ENCODE measurements at regions not wholly inside any gene's neighbourhood (a gene's known extent, or its start where the extent isn't known, plus 50 kb on each side); places are given as distances from the start of the nearest gene placed in this dataset.

DNA sequence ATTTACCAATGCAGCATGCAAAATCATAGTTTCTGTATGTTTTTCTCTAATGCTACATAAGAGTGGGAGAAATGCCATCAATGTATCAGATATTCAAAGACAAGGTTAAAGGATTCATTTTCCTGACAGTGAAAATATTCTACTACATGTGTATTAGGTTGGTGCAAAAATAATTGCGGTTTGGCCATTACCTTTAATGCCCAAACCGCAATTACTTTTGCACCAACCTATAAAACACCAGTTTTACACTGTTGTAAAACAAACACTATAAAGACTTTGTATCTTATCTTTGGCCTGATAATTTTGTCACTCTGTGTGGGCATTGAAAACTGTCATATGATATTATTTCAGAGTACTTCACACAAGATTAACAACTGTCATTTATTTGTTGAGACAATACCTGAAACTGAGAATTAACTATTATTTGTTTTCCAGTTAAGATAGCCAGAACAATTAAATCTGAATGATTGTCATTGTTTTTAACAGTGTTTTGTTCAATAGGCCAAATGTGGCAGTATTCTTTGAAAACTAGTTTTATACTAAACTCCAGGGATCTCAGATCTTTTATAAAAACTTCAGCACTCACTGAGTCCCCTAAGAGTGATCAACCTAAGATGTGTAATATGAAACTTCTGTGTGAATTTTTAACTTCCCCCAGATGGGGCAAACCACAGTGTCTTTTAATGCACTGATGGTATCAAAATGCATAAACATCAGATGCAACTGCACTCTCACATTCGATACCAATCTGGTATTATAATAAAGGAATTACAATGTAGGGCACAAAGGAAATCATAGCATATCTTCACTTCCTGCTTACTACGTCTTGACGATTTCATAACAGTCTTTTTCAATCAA, 53.8 kb upstream of the FBN2 start:
- no peak for DNase-seq

DNA sequence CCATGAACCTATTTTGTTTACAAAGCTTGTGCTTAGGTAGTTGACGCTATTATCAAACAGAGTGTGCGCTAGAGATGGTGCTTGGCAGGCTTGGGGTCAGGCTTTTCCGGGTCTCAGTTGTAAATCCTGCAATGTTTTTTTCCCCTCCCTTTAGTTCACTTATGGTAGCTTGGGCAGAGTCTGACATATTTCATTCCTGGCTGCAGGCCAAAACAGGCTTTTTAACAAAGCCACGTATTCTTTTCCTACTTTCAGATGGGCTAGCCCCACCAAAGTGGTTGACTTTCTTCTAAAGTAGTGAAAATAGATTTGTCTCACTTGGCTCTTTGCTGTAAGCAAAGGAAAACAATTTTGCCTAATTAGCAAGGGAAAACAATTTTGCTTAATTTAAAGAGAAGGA, 58.0 kb upstream of the FBN2 start:
- DNase-seq = no peak

DNA sequence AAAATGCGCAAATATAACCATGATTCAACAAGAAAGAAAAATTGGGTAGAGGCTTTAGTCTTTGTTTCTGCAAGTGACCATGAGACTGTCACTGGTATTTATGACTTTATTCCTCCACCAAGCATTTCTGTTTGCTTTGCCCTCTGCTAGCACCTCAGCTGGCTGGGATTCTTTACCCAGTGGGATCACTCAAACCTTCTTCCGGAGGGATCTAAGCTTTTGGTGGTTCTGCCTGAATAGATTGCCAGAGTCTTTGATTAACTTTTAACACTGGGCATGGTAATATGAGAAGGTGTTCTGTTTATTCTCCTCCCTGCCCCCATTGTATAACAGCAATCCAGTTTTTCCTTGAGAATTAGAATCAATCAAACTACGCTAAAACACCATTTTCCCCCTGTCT, 59.1 kb upstream of the FBN2 start:
- no peak for DNase-seq

DNA sequence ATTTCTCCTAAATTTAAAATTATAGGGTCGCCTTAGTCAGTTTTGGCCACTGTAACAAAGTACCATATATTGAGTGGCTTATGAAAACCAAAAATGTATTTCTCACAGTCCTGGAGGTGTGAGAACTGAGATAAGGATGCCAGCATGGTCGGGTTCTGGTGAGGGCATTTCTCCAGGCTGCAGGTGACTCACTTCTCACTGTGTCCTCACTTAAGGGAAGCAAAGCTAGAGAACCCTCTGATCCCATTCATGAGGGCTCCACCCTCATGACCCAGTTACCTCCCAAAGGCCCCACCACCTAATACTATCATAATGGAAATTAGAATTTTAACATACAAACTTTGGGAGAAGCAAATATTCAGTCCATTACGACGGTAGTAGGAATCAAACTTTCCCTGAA, 75.1 kb upstream of the FBN2 start:
- no peak for DNase-seq

DNA sequence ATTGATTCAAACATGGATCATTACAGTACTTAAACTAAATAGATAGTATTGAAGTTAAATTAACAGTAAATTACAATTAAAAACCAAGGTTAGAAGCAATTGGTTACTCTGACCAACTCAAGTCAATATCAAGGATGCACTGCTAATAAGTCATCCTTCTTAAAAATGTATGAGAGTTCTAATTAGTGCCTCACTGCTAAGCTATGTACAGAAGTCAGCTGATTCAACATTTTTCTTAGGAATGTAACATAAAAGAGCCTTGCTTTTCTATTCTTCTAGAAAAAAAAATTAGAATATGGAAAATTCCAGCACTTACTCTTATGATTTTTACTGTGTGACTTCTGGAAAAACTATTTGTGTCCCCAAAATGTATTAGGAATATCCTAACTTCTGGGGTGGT, 75.7 kb upstream of the FBN2 start:
- no peak for DNase-seq

DNA sequence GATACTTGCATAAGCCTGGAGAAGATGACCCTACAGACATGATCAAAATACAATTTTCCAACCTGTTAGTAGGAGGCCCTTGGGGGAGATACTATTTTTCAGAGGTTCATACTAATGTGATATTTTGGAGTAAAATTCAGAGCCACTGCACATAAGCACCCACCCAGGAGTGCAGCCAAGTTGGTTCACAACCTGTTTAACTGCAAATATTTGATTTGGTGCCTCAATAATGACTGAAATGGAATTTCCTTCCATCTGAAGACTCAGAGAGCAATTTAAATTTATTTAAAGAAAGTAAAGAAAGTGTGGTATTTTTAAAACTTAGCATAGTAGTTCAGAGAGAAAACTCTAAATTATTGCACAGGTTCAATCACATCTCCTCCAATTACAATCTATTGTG, 77.5 kb upstream of the FBN2 start:
- no peak for DNase-seq

DNA sequence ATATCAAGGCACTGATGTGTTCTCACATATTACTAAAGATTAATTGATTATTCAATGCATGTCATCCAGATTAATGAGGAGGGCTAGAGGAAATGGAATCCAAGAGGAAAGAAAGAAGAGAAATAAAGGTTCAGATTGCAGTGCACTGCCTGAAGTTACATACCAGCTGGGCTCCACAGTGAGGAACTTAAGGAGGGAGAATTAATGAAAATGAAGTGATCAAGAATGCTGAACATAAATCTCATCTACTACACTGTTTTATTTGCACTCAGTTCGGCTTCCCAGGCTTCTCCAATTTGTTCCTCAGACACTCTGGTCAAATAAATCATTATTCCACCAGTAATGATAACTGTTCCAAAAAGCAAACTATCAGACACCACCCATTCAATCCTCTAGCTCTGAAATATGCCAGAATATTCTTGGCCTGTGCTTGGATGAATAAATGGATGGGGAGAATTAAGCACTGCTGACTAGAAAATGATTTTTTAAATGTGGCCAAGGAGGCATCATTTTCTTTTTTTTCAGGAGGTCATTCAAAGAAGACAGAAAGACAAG, 88.6 kb upstream of the FBN2 start:
- DNase-seq = no peak

DNA sequence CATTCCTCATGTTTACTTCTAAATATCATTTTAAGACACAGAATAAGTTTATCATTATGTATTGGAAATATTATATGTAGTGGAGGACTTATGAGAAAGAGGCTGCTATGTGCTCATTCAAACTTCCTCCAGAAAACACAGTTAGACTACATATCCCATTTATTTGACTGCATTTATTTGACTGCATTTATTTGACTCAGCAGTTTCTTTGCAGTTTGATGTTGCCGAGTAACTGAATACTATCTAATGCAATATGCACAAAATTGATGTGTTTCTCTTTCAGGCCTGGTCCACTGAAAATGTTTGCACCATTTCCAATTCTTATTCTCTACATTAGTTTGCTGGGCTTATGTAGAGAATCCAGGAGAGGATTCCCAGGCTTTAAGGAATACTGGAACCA, 89.9 kb upstream of the FBN2 start:
- no peak for DNase-seq

DNA sequence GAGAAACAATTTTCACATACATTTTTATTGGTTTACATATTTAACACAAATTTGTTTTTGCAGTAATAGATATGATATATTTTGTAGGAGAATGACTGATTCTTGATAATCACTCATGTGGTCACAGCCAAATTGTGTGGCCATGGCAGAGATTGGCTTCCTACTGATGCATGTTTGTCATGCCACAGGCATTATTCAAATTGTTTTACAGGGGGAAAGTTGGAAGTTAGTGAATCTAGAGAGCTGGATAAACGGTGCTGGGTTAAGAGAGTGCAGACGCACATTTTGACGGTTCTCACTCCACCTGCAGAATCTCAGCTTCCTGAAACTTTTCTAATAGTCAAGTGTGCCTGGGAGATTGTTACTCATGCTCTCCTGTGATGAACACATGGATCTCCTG, 91.1 kb upstream of the FBN2 start:
- DNase-seq = no peak

DNA sequence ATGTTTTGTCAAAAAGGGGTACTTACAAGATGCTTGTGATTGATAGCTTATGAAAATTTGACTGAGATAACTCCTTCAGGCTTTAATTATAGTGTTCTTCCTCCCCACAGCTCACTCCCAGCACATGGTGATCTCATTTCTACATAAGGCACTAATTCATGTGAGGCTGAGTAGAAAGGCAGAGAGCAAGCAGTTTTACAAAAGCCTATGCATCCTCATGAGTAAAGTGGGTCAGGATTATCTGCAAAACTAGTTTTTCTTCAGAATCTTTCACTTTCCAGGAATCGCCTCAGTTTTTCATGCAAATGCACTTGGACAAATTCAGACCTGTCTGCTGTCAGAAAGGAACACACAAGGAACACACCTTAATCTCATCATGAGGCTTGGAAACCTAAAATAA, 92.1 kb upstream of the FBN2 start:
- DNase-seq = no peak

DNA sequence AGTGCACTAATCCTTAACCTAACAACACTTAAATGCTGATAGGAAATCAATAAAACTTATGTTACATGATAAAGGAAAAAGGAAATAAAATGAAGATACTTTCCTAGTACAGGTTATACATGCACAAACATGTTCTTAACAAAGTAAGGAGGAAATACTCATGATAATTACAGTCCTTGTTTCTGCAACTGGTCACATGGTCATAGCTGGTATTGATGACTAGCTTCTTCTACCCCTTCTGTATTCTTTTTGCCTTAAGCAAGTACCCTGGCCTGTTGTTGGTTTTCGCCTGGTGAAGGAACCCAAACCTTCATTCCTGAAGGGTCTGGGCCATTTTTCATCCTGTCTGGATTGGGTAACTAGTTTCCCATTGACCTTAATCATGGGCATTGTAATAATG, 93.7 kb upstream of the FBN2 start:
- no peak for DNase-seq

DNA sequence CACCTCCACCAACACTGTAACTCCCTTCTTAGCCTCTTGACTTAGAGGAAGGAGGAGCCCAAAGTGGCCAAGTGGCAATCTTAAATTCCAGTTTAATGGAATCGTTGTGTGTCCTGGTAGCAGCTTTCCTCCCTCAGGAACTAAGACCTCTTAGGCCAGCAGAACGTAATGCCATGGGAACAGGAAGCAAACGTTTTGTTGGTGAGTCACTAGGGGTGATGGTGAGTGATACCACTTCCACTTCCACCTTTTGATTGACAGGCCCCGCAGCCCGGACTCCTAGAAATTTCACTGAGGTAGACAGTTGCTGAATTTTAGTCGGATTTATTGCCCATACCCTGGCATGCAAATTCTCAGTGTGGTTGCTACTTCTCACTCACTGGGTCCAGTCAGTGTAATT, 94.2 kb upstream of the FBN2 start:
- no peak for DNase-seq

DNA sequence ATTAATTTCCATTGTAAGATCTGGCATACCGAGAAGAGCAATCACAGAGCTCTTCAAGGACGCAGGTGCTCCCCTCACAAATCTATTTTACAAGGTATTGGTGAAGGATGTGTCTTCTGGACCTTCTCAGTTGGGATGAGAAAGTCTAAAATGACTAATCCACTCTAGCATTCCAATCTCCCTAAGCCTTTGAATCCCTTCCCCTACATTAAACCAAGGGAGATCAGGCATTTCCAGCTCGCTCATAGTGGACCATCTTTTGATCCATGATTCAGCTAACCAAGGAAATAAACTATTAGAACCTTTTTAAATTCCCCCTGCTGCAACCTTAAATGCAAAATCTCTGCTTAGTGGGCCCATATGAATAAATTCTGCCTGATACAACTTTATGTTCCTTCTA, 95.9 kb upstream of the FBN2 start:
- DNase-seq = no peak

DNA sequence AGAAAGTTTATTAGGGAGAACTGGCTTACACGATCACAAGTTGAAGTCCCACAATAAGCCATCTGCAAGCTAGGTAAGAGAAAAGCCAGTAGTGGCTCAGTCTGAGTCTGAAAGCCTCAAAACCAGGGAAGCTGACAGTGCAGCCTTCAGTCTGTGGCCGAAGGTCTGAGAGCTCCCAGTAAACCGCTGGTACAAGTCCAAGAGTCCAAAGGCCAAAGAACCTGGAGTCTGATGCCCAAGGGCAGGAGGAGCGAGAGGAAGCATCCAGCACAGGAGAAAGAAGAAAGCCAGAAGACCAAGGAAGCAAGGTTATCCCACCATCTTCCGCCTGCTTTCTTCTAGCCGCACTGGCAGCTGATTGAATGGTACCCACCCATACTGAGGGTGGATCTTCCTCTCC, 97.3 kb upstream of the FBN2 start:
- DNase-seq = no peak

DNA sequence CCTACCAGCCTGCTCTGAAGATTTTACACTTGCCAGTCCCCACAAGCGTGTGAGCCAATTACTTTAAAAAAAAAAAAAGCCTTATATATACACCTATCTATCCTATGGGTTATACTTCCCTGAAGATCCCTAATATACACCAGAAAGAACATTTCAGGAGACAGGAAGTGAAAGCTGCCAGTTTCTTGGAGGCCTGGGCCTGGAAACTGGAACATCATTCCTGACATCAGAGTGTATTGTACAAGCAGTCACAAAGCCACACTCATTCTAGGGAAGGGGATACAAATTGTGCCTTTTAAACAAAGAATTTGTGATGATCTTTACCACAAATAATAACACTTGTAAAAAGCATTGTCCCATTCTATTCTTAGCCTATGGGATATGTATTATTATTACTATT, 98.3 kb upstream of the FBN2 start:
- DNase-seq = no peak

DNA sequence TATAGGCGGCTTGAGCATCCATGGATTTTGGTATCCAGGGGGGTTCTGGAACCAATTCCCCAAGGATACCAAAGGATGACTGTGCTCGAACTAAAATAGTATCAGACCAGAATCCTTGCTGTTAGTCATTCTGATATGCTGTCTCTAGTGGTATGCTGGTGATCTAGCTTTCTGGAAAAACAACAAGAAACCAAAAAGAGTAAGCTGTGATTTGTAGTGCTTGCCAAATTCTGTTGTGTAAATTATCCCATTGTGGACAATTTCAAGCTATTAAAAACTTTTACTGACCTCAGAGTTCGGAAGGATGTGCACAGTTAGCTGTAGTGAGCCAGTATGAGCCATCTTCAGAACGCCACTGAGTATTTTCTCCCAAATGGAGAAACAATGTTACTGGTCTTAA, 99.0 kb upstream of the FBN2 start:
- no peak for DNase-seq

DNA sequence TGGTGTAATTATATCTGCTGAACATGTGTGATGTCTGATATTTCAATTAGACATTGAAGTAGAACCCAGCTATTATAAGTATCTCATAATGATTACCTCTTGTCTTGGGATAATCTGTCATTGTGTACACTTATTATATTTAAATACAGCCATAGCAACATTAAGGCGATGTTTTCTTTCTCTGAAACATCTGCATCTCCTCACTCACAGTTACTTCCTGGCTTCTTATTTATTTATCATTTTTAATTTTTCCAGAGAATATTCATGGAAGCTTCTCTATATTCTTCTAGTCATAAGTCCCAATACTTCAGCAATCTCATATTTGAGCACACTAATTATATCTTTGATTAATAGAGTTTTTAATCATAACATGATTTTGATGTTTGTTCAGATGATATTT, 103.8 kb upstream of the FBN2 start:
- no peak for DNase-seq

DNA sequence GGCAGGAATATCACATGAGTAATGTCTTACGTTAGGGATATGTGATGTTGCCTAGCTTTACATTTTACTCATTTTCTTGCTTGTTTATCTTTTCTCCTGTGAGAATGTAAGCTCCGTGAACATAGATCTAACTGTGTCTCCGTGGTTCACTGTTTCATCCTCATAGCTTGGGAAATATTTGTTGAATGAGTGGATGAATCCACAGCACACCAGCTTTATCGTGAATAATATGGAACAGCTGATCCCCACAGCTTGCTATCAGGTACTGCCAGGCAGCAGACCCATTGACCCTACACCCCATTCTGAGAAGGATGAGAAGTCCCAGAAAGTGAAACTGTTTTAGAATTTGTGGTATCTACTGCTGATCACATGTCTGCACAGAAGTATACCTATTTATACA, 106.8 kb upstream of the FBN2 start:
- no peak for DNase-seq

DNA sequence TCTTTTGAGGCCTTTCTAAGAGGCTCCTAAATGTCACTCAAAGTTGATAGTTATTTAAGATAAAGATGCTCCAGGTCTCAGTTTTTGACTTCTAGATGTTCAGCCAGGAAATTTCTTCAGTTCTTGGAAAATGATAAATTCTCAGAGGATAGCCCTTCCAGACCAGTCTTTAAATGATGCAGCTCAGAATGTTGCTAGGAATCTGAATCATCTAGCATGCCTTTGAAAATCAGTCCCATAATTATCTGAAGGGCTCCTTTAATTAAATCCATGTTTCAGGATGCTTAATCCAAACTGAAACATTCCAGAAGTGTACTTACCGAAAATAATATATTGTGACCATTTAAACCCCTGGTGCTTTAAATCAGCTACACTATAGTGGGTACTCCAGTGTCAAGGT, 107.5 kb upstream of the FBN2 start:
- DNase-seq = no peak

DNA sequence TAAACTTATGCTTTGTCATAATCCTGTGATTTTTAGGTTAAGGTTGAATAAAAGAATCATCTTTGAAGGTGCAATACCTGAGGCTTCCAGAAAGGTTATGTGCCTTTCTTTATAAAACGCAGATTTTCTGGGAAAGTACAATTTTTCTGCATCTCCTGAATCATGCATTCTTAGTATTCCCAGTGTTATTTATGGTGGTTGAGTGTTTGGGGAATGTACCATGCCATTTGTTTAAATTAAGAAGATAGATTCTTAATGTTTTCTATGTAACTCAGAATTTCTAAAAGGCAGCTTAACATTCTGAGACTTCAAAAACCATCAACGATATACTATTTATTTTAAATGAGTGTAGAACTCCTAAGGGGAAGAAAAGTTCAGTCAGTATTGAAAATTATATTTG, 108.1 kb upstream of the FBN2 start:
- DNase-seq = no peak

DNA sequence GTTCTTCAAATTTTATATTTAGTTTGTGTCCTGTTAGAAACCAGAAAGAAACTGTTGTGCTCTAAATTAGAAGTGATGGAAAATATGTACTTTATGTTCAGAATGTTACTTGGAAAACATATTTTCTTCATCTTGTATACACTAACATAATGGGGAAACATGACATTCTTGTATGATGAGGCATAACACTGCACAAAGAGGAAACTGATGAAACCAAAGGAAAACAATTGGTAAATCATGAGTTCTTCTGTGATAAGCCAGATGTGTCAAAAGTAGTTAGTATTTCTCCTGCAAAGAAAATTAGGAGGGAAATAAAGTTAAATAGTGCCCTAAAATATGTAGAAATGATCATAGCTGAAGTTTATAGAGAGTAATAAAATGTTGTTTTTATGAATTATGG, 111.1 kb upstream of the FBN2 start:
- DNase-seq = no peak

DNA sequence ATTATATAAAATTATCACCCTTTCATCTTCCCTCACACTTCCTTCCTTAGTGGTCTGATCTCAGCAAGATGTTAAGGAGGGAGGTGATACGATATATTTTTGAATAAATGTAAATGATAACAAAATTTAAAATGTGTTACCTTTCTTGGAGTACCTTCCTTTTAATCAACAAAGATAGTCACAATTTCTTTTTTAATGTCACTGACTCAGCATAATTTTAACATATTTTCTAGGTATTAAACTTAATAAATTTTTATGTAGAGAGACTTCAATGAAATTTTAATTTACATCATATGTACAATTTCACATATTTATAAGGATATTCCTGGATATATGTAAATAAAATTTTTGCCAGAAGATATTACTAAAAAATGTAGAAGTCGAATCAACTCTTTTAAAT, 125.0 kb upstream of the FBN2 start:
- no peak for DNase-seq

DNA sequence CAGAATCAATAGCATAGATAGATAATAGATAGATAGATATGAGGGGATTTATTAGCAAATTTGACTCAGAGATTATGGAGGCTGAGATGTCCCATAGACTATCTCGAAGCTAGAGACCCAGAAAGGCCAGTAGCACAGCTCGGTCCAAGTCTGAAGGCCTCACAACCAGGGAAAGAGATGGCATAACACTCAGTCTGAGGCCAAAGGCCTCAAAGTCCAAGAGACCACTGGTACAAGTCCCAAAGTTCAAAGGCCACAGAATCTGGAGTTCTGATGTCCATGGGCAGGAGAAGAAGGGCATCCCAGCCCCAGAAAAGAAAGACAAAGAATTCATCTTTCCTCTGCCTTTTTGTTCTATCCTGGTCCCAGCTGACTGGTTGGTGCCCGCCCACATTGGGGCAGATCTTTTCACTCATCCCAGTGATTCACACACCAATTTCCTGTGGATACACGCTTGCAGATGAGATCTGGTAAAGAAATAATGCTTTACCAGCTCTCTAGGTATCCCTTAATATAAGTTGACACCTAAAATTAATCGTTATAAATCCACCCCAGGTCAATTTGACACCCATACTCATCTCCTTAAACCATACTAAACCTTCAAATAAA, 127.8 kb upstream of the FBN2 start:
- DNase-seq = no peak

DNA sequence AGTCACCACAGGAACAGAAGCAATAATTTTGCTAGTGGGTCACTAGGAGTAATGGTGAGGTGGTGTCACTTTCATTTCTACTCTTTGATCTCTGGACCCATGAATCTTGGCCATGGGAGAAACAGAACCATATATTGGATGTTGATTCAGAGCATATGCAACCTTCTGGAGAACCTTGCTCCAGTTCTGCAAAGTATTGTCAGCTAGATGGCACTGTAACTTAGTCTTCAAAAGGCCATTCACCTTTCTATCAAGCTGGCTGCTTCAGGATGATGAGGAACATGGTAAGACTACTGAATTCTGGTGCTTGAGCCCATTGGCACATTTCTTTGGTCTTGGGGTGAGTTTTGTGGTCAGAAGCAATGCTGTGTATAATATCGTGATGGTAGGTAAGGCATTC, 129.1 kb upstream of the FBN2 start:
- no peak for DNase-seq

DNA sequence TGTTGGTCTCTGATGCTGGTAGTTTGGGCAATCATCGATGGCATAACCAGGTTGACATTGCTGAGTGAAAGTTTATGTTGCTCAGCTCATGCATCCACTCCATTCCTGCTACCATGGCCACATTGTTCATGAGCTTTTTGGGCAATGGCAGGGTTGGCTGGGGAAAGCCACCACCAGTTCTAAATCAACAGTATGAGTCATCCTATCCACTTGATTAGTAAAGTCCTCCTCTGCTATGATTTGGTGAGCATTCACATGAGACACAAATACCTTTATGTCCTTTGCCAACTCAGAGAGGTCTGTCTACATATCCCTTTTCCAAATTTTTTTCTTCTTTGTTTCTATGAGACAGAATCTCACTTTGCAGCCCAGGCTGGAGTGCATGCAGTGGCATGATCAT, 129.7 kb upstream of the FBN2 start:
- DNase-seq = no peak

Data from GOT3 (cell line).